Hematopoietic multipotent progenitor cell (in vitro differentiated cells): ENCODE measurements at regions not wholly inside any gene's neighbourhood (a gene's known extent, or its start where the extent isn't known, plus 50 kb on each side); places are given as distances from the start of the nearest gene placed in this dataset.
A peak's percentile ranks its signal among the peaks of the same experiment; 100 is the strongest.

Experiments
- DNase-seq, 3 donors: peaks; one replicate each; pipeline ENCODE4 v3.0.0-alpha.2; 2011 to 2015; ENCODE audit warnings: low read depth in 2 of 3, low spot score in 2 of 3

GRCh38 chr7:25850735-25851134 lies 301.3 kb upstream of the NFE2L3 start:
- DNase-seq, result no peak

- peak in 2 of 3 donors; percentile 66 to 82 for DNase-seq
Observed at GRCh38 chr7:25851332-25852210, 300.4 kb upstream of the NFE2L3 start.

GRCh38 chr7:25852211-25852938 lies 299.6 kb upstream of the NFE2L3 start:
- peak in 1 of 3 donors; percentile 22 for DNase-seq

- DNase-seq, result no peak
Observed at GRCh38 chr7:25852939-25853271, 299.1 kb upstream of the NFE2L3 start.

- no peak for DNase-seq
Observed at GRCh38 chr7:25853314-25853713, 298.7 kb upstream of the NFE2L3 start.

- DNase-seq, result no peak
Observed at GRCh38 chr7:25854059-25854458, 297.9 kb upstream of the NFE2L3 start.

- peak in 2 of 3 donors; percentile 94 to 97 for DNase-seq
Observed at GRCh38 chr7:25854608-25855497, 297.1 kb upstream of the NFE2L3 start.

GRCh38 chr7:25855854-25856782 lies 295.9 kb upstream of the NFE2L3 start:
- no peak for DNase-seq

- DNase-seq, result no peak
Observed at GRCh38 chr7:25857376-25858067, 294.5 kb upstream of the NFE2L3 start.

- DNase-seq, result no peak
Observed at GRCh38 chr7:25858200-25858524, 293.8 kb upstream of the NFE2L3 start.

- peak in 1 of 3 donors; percentile 9 for DNase-seq
Observed at GRCh38 chr7:25858525-25859411, 293.2 kb upstream of the NFE2L3 start.

- DNase-seq, result peak in 2 of 3 donors; percentile 26 to 45
Observed at GRCh38 chr7:25859412-25860274, 292.4 kb upstream of the NFE2L3 start.

GRCh38 chr7:25860275-25861163 lies 291.5 kb upstream of the NFE2L3 start:
- DNase-seq, result peak in 2 of 3 donors; percentile 52 to 53

GRCh38 chr7:25861164-25861496 lies 290.9 kb upstream of the NFE2L3 start:
- DNase-seq, result peak in 2 of 3 donors; percentile 19 to 42

GRCh38 chr7:25861601-25862260 lies 290.3 kb upstream of the NFE2L3 start:
- peak in 1 of 3 donors; percentile 18 for DNase-seq
